ENCODE measurements at regions not wholly inside any gene's neighbourhood (a gene's known extent, or its start where the extent isn't known, plus 50 kb on each side); places are given as distances from the start of the nearest gene placed in this dataset.
A peak's percentile ranks its signal among the peaks of the same experiment; 100 is the strongest.

DNA sequence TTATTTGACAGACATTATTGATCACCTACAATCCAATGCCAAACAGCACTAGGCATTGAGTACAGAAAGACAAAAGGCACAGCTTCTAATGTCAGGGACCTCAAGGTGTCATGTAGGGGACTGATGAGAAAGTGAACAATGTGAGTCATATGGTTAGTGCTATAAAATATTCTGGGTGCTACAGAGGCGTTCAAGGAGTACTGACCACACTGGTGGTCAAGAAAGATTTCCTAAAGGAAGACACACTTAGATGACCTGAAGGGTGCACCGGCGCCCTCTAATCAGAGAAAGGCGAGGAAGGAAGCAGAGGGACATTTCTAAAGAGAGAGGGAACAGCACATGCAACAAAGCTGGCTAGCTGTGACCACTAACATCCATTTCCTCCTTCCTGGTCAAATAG, 64.9 kb upstream of the F3 start:
- 83 to 90% (median 87%) methylated on average over 4 of the region's 4 CpGs for WGBS, 3 donors
- DNase-seq (no peak), ATAC-seq (no peak)
- H3K4me3 ChIP-seq: no peak overlapping the region
- H3K4me1 ChIP-seq: no peaks in the 10 kb centered on the region
- TF ChIP-seq, protein P1, sequence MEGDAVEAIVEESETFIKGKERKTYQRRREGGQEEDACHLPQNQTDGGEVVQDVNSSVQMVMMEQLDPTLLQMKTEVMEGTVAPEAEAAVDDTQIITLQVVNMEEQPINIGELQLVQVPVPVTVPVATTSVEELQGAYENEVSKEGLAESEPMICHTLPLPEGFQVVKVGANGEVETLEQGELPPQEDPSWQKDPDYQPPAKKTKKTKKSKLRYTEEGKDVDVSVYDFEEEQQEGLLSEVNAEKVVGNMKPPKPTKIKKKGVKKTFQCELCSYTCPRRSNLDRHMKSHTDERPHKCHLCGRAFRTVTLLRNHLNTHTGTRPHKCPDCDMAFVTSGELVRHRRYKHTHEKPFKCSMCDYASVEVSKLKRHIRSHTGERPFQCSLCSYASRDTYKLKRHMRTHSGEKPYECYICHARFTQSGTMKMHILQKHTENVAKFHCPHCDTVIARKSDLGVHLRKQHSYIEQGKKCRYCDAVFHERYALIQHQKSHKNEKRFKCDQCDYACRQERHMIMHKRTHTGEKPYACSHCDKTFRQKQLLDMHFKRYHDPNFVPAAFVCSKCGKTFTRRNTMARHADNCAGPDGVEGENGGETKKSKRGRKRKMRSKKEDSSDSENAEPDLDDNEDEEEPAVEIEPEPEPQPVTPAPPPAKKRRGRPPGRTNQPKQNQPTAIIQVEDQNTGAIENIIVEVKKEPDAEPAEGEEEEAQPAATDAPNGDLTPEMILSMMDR (IDR thresholded peaks at IDR 0.05): no peak
- no peaks in the 10 kb centered on the region for H3K36me3 ChIP-seq (ENCODE audit: insufficient read depth in 1 of 2, low read depth in 1 of 2)
- H3K9me3 ChIP-seq: no peaks in the 10 kb centered on the region
- no peak overlapping the region for H3K27ac ChIP-seq
- intact Hi-C loops (cut with DNase I): no loop called here
- peaks cover 0 to 13% (median 0%) of the 10 kb centered on the region in 3 donors for H3K27me3 ChIP-seq (ENCODE audit: insufficient read depth in 3 of 3, low read length in 2 of 3)

DNA sequence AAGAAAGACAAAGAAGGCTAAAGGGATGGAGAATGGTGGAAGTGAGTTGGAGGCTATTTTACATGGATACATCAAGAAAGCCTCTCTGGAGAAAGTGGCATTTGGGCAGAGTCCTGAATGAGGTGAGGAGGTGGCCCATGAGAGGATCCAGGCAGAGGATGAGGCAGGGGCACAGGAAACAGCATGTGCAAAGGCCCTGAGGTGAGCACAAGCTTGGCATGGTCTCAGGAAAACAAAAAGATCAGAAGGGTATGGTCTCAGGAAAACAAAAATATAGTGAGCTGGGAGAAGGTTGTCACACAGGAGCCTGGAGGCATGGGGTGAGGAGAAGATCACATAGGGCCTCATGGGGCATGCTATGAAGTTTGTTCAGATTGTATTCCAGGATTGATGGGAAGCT, 62.1 kb upstream of the F3 start:
- no peaks in the 10 kb centered on the region for H3K36me3 ChIP-seq (ENCODE audit: insufficient read depth in 1 of 2, low read depth in 1 of 2)
- intact Hi-C loops (cut with DNase I): no loop called here
- no peak for ATAC-seq

DNA sequence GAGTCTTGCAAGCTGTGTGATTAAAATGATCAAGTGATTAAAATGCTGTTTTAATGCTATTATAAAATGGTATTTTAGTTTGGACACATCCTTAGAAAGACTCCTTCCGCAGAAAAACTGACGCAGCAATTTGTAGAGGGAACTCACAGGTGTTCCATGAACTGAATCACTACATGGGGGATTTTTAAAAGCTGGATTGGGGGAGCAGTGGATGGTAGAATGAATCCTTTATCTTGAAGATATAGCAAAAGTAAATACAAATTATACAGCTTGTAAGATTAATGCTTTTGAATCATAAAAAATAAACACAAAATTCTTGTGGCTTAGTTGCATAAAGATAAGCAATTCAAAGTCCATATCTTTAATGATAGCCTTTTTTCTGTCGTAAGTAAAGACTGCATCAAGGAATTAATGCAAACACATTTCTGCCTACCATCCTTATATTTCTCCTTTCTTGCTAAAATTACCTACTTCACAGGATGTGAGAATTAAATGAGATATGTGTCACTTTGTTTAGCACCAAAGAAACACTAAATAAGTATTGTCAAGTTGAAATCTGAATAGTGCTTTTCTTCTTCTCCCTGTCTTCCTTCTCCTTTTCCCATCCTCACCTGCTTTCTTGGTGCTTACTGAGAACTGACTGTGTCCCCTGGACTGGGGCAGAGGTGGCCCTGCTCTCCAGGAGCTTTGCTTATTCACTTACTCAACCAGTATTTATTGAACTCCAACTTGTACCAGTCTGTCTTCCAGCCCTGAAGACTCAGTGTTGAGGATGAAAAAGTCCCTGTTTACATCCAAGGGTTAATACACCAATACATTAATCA, 61.5 kb upstream of the F3 start:
- Histone ChIP-seq H3K4me3 (no peak overlapping the region), H3K9me3 (no peaks in the 10 kb centered on the region), H3K27me3 (ENCODE audit: insufficient read depth in 3 of 3, low read length in 2 of 3) (peaks cover 0 to 18% (median 0%) of the 10 kb centered on the region in 3 donors), H3K36me3 (ENCODE audit: insufficient read depth in 1 of 2, low read depth in 1 of 2) (no peaks in the 10 kb centered on the region), H3K4me1 (no peaks in the 10 kb centered on the region), H3K27ac (no peak overlapping the region)
- intact Hi-C loops (cut with DNase I): no loop called here
- TF ChIP-seq, protein P1 (IDR thresholded peaks at IDR 0.05): no peak
- no peak for DNase-seq
- ATAC-seq: no peak
- WGBS, 3 donors: 79 to 87% (median 86%) methylated on average over 3 of the region's 3 CpGs

More for the DNA sequence above, 62.1 kb upstream of the F3 start:
- DNase-seq: no peak
- H3K27ac ChIP-seq: no peak overlapping the region
- no peaks in the 10 kb centered on the region for H3K9me3 ChIP-seq
- H3K27me3 ChIP-seq (ENCODE audit: insufficient read depth in 3 of 3, low read length in 2 of 3): peaks cover 0 to 18% (median 0%) of the 10 kb centered on the region in 3 donors
- TF ChIP-seq, protein P1 (IDR thresholded peaks at IDR 0.05): no peak
- H3K4me1 ChIP-seq: no peaks in the 10 kb centered on the region
- H3K4me3 ChIP-seq: no peak overlapping the region

DNA sequence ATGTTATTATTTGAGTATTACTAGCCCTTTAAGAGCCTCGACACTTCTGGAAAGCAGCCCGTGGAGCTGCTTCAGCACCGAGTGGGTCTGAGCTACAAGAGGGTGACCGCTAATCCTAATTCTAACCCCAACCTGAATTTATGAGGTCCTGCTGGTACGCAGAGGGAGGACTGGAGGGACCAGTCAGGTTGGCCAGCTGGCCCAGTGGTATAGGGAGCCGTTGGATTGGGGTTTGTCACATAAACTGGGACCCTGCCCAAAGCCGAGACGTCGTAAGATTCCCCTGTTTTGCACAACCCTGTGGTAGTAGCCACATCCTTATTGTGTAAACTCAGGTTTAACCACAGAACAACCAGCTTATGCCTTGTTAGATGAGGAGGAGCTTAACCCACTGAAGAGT, 60.8 kb upstream of the F3 start:
- Histone ChIP-seq H3K9me3 (no peaks in the 10 kb centered on the region), H3K27me3 (ENCODE audit: insufficient read depth in 3 of 3, low read length in 2 of 3) (peaks cover 0 to 18% (median 0%) of the 10 kb centered on the region in 3 donors), H3K4me1 (no peaks in the 10 kb centered on the region), H3K36me3 (ENCODE audit: insufficient read depth in 1 of 2, low read depth in 1 of 2) (no peaks in the 10 kb centered on the region), H3K4me3 (no peak overlapping the region), H3K27ac (no peak overlapping the region)
- TF ChIP-seq, protein P1 (IDR thresholded peaks at IDR 0.05): no peak
- intact Hi-C loops (cut with DNase I): no loop called here
- ATAC-seq (peak in 1 of 4 donors; percentile 38), DNase-seq (peak in 1 of 2 donors; percentile 29)
- 35 to 41% (median 40%) methylated on average over 9 of the region's 9 CpGs for WGBS, 3 donors

All from psoas muscle (tissue), 7 donors.